Hematopoietic multipotent progenitor cell treated with erythropoietin and hydrocortisone succinate and interleukin-3 and kit ligand, for 6 days (in vitro differentiated cells): ENCODE measurements at regions not wholly inside any gene's neighbourhood (a gene's known extent, or its start where the extent isn't known, plus 50 kb on each side); places are given as distances from the start of the nearest gene placed in this dataset.

Source experiments
- DNase-seq: peaks from one replicate; pipeline ENCODE4 v3.0.0-alpha.2; 2015

- no peak for DNase-seq
Measured at GRCh38 chr6:137737836-137738596, 129.0 kb upstream of the TNFAIP3 start.

GRCh38 chr6:137738931-137739504 lies 128.0 kb upstream of the TNFAIP3 start:
- DNase-seq: no peak

- DNase-seq: no peak
Measured at GRCh38 chr6:137739544-137739943, 127.5 kb upstream of the TNFAIP3 start.

GRCh38 chr6:137740091-137740755 lies 126.8 kb upstream of the TNFAIP3 start:
- no peak for DNase-seq

GRCh38 chr6:137740967-137741761 lies 125.9 kb upstream of the TNFAIP3 start:
- DNase-seq: no peak

GRCh38 chr6:137743493-137743892 lies 123.6 kb upstream of the TNFAIP3 start:
- no peak for DNase-seq

- no peak for DNase-seq
Measured at GRCh38 chr6:137744877-137745276, 122.2 kb upstream of the TNFAIP3 start.

- no peak for DNase-seq
Measured at GRCh38 chr6:137745321-137745720, 121.7 kb upstream of the TNFAIP3 start.

- no peak for DNase-seq
Measured at GRCh38 chr6:137746264-137746663, 120.8 kb upstream of the TNFAIP3 start.

- DNase-seq: no peak
Measured at GRCh38 chr6:137749696-137750211, 117.3 kb upstream of the TNFAIP3 start.

GRCh38 chr6:137750297-137750696 lies 116.8 kb upstream of the TNFAIP3 start:
- DNase-seq: no peak

- DNase-seq: no peak
Measured at GRCh38 chr6:137751768-137752560, 115.1 kb upstream of the TNFAIP3 start.

- DNase-seq: no peak
Measured at GRCh38 chr6:137754366-137754765, 112.7 kb upstream of the TNFAIP3 start.

GRCh38 chr6:137754866-137755265 lies 112.2 kb upstream of the TNFAIP3 start:
- DNase-seq: no peak

GRCh38 chr6:137755284-137755683 lies 111.8 kb upstream of the TNFAIP3 start:
- DNase-seq: no peak

- DNase-seq: no peak
Measured at GRCh38 chr6:137756788-137757187, 110.3 kb upstream of the TNFAIP3 start.

- DNase-seq: no peak
Measured at GRCh38 chr6:137758661-137759060, 108.4 kb upstream of the TNFAIP3 start.

- DNase-seq: no peak
Measured at GRCh38 chr6:137759624-137760023, 107.4 kb upstream of the TNFAIP3 start.

- DNase-seq: no peak
Measured at GRCh38 chr6:137761072-137761471, 106.0 kb upstream of the TNFAIP3 start.

- no peak for DNase-seq
Measured at GRCh38 chr6:137761487-137761886, 105.6 kb upstream of the TNFAIP3 start.

GRCh38 chr6:137762168-137763090 lies 104.6 kb upstream of the TNFAIP3 start:
- DNase-seq: no peak
